OCI-LY7 (cell line): ENCODE measurements at regions not wholly inside any gene's neighbourhood (a gene's known extent, or its start where the extent isn't known, plus 50 kb on each side); places are given as distances from the start of the nearest gene placed in this dataset.

Experiments used
- EZH2phosphoT487 ChIP-seq: fragments of 200-600 bp; sonication (generic); IDR thresholded peaks from 2 replicates; pipeline ENCODE4 v1.6.1; 2018; ENCODE audit warnings: low read depth, borderline replicate concordance, mild to moderate bottlenecking, mixed run types, antibody characterized with exemption, low read length, moderate library complexity, mixed read lengths
- TF ChIP-seq, protein P1 (sequence below): fragments of 200-600 bp; sonication (generic); conservative IDR thresholded peaks from 2 replicates; pipeline ENCODE4 v1.5.1; 2014; ENCODE audit warnings: mild to moderate bottlenecking, antibody characterized with exemption, low read length, moderate library complexity, mixed read lengths

DNA sequence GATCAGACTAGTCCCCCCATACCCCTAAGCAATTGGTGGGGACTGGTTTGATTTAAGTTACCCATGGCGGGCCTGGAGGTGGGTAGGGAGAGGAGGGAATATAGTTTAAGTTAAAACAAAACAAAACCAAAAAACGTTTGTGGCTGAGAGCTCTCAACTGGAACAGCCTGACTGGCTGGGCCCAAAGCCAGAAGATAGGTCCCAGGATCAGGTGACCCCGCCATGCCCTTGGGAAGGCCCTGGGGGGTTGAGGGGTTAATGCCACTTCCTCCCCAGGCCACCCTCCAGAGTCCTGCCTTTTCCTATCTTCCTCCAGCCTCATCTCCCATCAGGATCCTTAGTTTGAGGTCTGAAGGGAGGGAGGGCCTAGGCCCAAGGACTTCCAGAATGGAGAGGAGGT, 82.3 kb upstream of the LHX1 start:
- TF ChIP-seq, protein P1, sequence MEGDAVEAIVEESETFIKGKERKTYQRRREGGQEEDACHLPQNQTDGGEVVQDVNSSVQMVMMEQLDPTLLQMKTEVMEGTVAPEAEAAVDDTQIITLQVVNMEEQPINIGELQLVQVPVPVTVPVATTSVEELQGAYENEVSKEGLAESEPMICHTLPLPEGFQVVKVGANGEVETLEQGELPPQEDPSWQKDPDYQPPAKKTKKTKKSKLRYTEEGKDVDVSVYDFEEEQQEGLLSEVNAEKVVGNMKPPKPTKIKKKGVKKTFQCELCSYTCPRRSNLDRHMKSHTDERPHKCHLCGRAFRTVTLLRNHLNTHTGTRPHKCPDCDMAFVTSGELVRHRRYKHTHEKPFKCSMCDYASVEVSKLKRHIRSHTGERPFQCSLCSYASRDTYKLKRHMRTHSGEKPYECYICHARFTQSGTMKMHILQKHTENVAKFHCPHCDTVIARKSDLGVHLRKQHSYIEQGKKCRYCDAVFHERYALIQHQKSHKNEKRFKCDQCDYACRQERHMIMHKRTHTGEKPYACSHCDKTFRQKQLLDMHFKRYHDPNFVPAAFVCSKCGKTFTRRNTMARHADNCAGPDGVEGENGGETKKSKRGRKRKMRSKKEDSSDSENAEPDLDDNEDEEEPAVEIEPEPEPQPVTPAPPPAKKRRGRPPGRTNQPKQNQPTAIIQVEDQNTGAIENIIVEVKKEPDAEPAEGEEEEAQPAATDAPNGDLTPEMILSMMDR, result no peak
- no peak for TF ChIP-seq EZH2phosphoT487
